Endodermal cell (in vitro differentiated cells): ENCODE measurements at regions not wholly inside any gene's neighbourhood (a gene's known extent, or its start where the extent isn't known, plus 50 kb on each side); places are given as distances from the start of the nearest gene placed in this dataset.

Experiments
- DNase-seq: peaks from one replicate; pipeline ENCODE4 v3.0.0-alpha.2; 2017
- H3K27ac ChIP-seq: 2 replicates; pipeline ENCODE4 v1.5.1; 2013; ENCODE audit warnings: mild to moderate bottlenecking, low read depth, low read length, moderate library complexity
- H3K27me3 ChIP-seq: 2 replicates; pipeline ENCODE4 v1.6.1; 2013; ENCODE audit warnings: mild to moderate bottlenecking, low read length, moderate library complexity; ENCODE audit not compliant: insufficient read depth, control insufficient read depth, poor library complexity, severe bottlenecking
- H3K36me3 ChIP-seq: 2 replicates; pipeline ENCODE4 v1.7.0; 2013; ENCODE audit warnings: mild to moderate bottlenecking, low read length, moderate library complexity; ENCODE audit not compliant: control insufficient read depth, insufficient read depth
- H3K4me1 ChIP-seq: one replicate; pipeline ENCODE4 v1.7.0; 2013; ENCODE audit warnings: low read length; ENCODE audit not compliant: control insufficient read depth, insufficient read depth
- H3K4me3 ChIP-seq: 2 replicates; pipeline ENCODE4 v1.5.1; 2013; ENCODE audit warnings: mild to moderate bottlenecking, low read length, moderate library complexity
- H3K9ac ChIP-seq: 2 replicates; pipeline ENCODE4 v1.6.1; 2013; ENCODE audit warnings: mild to moderate bottlenecking, low read length, moderate library complexity; ENCODE audit not compliant: poor library complexity, severe bottlenecking; ENCODE audit errors: extremely low read depth
- H3K9me3 ChIP-seq: 2 replicates; pipeline ENCODE4 v1.6.1; 2013; ENCODE audit warnings: mild to moderate bottlenecking, low read length, moderate library complexity; ENCODE audit not compliant: control insufficient read depth
- H3K27ac Mint-ChIP-seq: 2 replicates; pipeline ENCODE4 v1.8.0; 2020; ENCODE audit warnings: mixed read lengths
- H3K27me3 Mint-ChIP-seq: 2 replicates; pipeline ENCODE4 v1.8.0; 2021; ENCODE audit warnings: mild to moderate bottlenecking, mixed read lengths; ENCODE audit not compliant: insufficient read depth
- H3K36me3 Mint-ChIP-seq: 2 replicates; pipeline ENCODE4 v1.8.0; 2020; ENCODE audit warnings: low read depth, mixed read lengths
- H3K4me1 Mint-ChIP-seq: 2 replicates; pipeline ENCODE4 v1.8.0; 2020; ENCODE audit warnings: mixed read lengths
- H3K4me3 Mint-ChIP-seq: 2 replicates; pipeline ENCODE4 v1.8.0; 2020; ENCODE audit warnings: mild to moderate bottlenecking, moderate library complexity, mixed read lengths
- H3K9me3 Mint-ChIP-seq: 2 replicates; pipeline ENCODE4 v1.8.0; 2020; ENCODE audit warnings: mild to moderate bottlenecking, mixed read lengths
- CTCF ChIP-seq: fragments of 200-600 bp; sonication (generic); conservative IDR thresholded peaks from 2 replicates; pipeline ENCODE4 v1.5.0; 2021; ENCODE audit warnings: antibody characterized with exemption, mild to moderate bottlenecking
- WGBS, 2 experiments: methylation state at CpG; one replicate each; pipeline versions ENCODE4 v1.1.5 to v1.1.7; 2013; ENCODE audit warnings: missing lambda C conversion rate in 2 of 2, mixed read lengths in 1 of 2; ENCODE audit not compliant: insufficient coverage in 1 of 2, insufficient read length in 1 of 2; 5-methylcytosine and 5-hydroxymethylcytosine counted together

GRCh38 chr13:50450279-50450678 is 393.2 kb downstream of the DLEU7 start:
- H3K9me3 ChIP-seq = peaks cover 5% of the 10 kb centered on the region
- no peak overlapping the region for H3K9ac ChIP-seq
- Mint-ChIP-seq H3K36me3 (no peaks in the 10 kb centered on the region), H3K9me3 (no peaks in the 10 kb centered on the region), H3K4me3 (no peak overlapping the region), H3K27me3 (no peaks in the 10 kb centered on the region), H3K4me1 (peaks cover 27% of the 10 kb centered on the region), H3K27ac (no peak overlapping the region)
- 94% methylated on average over 2 of the region's 2 CpGs; no CpG with 5 or more reads in 1 of the 2 experiments for WGBS, 2 experiments
- H3K27ac ChIP-seq = no peak overlapping the region
- no peaks in the 10 kb centered on the region for H3K36me3 ChIP-seq
- H3K4me3 ChIP-seq = no peak overlapping the region
- H3K4me1 ChIP-seq = peaks cover 4% of the 10 kb centered on the region
- TF ChIP-seq CTCF = no peak
- no peaks in the 10 kb centered on the region for H3K27me3 ChIP-seq
- DNase-seq = no peak

GRCh38 chr13:50451609-50452008 is 391.9 kb downstream of the DLEU7 start:
- Histone ChIP-seq H3K9ac (no peak overlapping the region), H3K4me3 (no peak overlapping the region), H3K27ac (no peak overlapping the region), H3K36me3 (no peaks in the 10 kb centered on the region), H3K9me3 (peaks cover 5% of the 10 kb centered on the region), H3K4me1 (peaks cover 4% of the 10 kb centered on the region), H3K27me3 (no peaks in the 10 kb centered on the region)
- Mint-ChIP-seq H3K27ac (no peak overlapping the region), H3K27me3 (no peaks in the 10 kb centered on the region), H3K36me3 (no peaks in the 10 kb centered on the region), H3K4me3 (no peak overlapping the region), H3K9me3 (no peaks in the 10 kb centered on the region), H3K4me1 (peaks cover 21% of the 10 kb centered on the region)
- TF ChIP-seq CTCF = no peak
- 82% methylated on average over 3 of the region's 3 CpGs; no CpG with 5 or more reads in 1 of the 2 experiments for WGBS, 2 experiments
- peak; percentile 52 for DNase-seq

- Histone ChIP-seq H3K9me3 (peaks cover 5% of the 10 kb centered on the region), H3K36me3 (no peaks in the 10 kb centered on the region), H3K4me1 (peaks cover 4% of the 10 kb centered on the region), H3K27me3 (no peaks in the 10 kb centered on the region), H3K4me3 (no peak overlapping the region), H3K27ac (no peak overlapping the region), H3K9ac (no peak overlapping the region)
- H3K36me3 Mint-ChIP-seq = no peaks in the 10 kb centered on the region
- H3K27me3 Mint-ChIP-seq = no peaks in the 10 kb centered on the region
- peaks cover 21% of the 10 kb centered on the region for H3K4me1 Mint-ChIP-seq
- WGBS, 2 experiments = no CpG with 5 or more reads among the region's 1 CpG
- no peak for TF ChIP-seq CTCF
- no peak for DNase-seq
- H3K9me3 Mint-ChIP-seq = no peaks in the 10 kb centered on the region
- no peak overlapping the region for H3K4me3 Mint-ChIP-seq
- H3K27ac Mint-ChIP-seq = no peak overlapping the region
Observed at GRCh38 chr13:50452028-50452427, 391.5 kb downstream of the DLEU7 start.
